GM19467 (cell line): ENCODE measurements at regions not wholly inside any gene's neighbourhood (a gene's known extent, or its start where the extent isn't known, plus 50 kb on each side); places are given as distances from the start of the nearest gene placed in this dataset.
"Not testable (repeated sequence)": the region's sequence is repeated elsewhere in the genome, so short reads cannot be mapped to it uniquely, and the experiment has no call there.

Source experiments
- ATAC-seq: cut with Tn5 transposase; IDR thresholded peaks from one replicate; pipeline ENCODE4 v1.9.1; 2021; ENCODE audit warnings: mild to moderate bottlenecking, moderate library complexity; ENCODE audit not compliant: unreplicated experiment

GRCh38 chr20:55099251-55099650 is 623.9 kb downstream of the DOK5 start:
- ATAC-seq = no peak

- ATAC-seq = no peak
These were observed 622.2 kb downstream of the DOK5 start for GRCh38 chr20:55097621-55098020.

GRCh38 chr20:55095745-55096400 is 620.5 kb downstream of the DOK5 start:
- ATAC-seq = no peak

- ATAC-seq = no peak
These were observed 619.0 kb downstream of the DOK5 start for GRCh38 chr20:55094353-55094861.

- ATAC-seq = no peak
These were observed 614.9 kb downstream of the DOK5 start for GRCh38 chr20:55090286-55090685.

DNA sequence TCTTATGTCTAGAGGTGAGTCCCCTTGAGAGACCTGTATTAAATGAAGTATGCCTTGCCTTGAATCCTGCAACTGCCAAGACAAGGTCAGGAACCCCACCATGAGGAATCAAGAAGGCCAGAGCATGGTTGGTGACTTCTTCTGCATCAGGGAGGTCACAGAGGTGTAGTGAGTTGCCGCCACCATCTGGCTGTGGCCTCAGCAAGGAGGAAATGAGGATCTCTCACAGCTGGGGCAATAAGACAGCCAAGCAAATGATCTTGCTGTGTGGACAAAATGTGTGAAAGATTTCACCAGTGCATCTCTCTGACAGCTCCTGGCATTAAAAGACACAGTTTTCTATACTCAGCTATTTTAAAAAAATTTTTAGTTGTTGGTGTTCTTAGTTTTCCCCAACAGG is 611.0 kb downstream of the DOK5 start:
- no peak for ATAC-seq

DNA sequence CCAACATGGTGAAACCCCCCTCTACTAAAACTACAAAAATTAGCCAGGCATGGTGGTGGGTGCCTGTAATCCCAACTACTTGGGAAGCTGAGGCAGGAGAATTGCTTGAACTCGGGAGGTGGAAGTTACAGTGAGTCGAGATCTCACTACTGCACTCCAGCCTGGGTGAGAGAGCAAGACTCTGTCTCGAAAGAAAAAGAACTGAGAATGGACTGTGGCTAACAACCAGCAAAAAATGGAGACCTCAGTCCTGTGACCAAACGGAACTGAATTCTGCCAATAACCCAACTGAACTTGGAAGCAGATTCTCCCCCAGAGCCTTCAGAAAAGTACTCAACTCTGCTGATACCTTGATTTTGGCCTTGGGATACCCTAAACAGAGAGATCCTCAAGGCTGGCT is 604.5 kb downstream of the DOK5 start:
- ATAC-seq = no peak

- not testable (repeated sequence) for ATAC-seq
These were observed 599.0 kb downstream of the DOK5 start for GRCh38 chr20:55074266-55074840.

DNA sequence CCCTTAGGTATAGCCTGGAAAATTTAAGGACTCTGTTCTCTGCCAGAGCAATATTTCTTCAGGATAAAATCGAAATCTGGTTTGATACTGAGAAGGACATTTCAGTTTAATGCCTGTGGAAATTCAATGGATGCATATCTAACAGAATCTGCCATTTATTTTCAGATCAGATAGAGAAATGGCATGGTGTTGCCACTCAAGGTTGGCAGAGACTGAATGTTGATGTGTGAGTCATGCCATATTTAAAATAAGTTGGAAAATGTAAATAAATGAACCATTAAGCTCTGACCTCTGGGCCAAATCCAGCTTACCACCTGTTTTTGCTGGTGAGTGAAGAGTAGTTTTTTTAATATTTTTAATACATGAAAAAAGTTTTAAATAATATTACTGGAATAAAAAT is 594.6 kb downstream of the DOK5 start:
- no peak for ATAC-seq

- no peak for ATAC-seq
These were observed 591.9 kb downstream of the DOK5 start for GRCh38 chr20:55067158-55067825.

- no peak for ATAC-seq
These were observed 583.5 kb downstream of the DOK5 start for GRCh38 chr20:55058938-55059337.

DNA sequence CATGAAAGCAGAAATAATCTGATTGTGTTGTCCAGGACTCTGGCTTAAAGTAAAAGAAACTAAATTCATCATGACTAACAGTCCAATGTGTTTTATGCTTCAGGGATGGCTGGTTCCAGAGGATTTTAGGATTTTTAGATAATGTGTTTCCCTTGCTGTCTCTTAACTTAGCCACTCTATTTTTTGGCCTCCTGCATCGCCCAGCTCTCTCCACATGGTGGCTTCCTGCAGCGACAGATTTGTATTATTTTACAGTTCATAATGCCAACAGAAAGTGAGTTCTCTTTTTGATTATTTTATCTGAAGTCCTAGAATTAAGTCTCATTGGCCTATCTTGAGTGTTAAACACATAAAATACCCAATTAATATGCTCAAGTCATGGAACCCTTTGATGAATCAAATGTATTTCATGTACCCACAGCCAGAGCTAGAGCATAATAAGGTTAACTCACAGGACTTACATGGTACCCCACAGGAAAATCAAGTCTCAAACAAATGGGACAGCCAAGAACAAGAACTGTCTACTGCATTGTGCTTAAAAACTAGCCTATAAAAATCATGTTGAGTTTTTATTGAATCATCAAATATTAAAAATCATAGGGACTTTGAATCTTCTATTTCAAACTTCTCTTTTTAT is 582.5 kb downstream of the DOK5 start:
- no peak for ATAC-seq

DNA sequence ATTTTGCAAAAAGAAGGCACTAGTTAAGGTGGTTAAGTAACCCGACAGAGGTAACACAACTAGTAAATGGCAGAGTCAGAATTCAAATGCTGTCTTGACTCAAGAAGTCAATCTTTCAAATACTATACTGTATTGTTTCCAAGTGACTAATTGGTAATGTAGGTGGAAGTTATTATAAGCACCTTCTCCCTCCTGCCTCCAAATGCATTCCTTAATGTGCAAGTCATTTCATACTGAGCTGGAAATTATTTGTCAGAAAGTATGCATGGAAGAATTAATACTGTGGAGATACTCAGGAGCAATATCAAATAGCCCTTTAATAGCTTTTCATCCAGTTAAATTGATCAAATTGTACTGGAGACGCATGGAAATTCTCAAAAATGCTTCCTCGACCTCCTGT is 579.1 kb downstream of the DOK5 start:
- ATAC-seq = no peak

- no peak for ATAC-seq
These were observed 578.0 kb downstream of the DOK5 start for GRCh38 chr20:55053389-55053788.

DNA sequence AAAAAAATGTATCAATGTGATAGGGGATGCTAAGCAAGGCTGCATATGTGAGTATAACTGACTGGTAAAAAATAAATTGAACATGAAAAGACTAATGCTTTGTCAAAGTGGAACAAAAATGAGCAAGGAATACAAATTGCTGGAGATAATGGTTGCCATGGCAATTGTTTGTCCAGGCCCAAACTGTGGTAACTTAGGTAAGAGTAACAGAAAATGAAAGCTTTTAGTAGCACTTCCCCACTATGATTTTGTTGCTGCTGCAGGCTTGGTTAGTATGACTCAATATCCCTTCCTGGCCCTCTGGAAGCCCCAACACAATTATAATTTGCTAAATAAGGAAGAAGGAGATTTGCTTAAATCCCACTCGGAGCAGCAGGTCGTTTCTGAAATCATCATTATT is 577.1 kb downstream of the DOK5 start:
- no peak for ATAC-seq

- no peak for ATAC-seq
These were observed 563.3 kb downstream of the DOK5 start for GRCh38 chr20:55038684-55039083.

GRCh38 chr20:55031971-55032370 is 556.6 kb downstream of the DOK5 start:
- no peak for ATAC-seq

- no peak for ATAC-seq
These were observed 539.4 kb downstream of the DOK5 start for GRCh38 chr20:55014766-55015165.

- ATAC-seq = no peak
These were observed 535.4 kb downstream of the DOK5 start for GRCh38 chr20:55010761-55011160.

DNA sequence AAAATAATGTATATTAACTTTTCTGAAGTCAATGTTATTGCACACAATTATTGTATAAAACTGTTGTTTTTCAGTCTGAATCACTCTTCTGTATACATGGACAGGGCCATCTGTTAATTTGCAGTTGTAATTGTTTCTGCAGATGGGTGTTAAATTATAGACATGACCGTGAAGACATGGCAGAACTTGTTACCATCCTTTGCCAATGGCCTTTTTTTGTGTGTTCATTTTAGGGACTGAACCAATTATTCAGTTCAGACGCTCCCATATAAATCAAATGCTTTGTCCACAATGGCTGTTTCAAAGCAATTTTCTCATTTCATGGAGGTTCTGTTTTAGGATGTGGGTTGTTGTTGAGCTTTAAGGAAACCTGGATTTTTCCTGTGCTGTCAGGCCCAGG is 533.7 kb downstream of the DOK5 start:
- ATAC-seq = no peak

- no peak for ATAC-seq
These were observed 528.7 kb downstream of the DOK5 start for GRCh38 chr20:55004044-55004443.

GRCh38 chr20:54995553-54995952 is 520.2 kb downstream of the DOK5 start:
- ATAC-seq = no peak
